ENCODE measurements at regions not wholly inside any gene's neighbourhood (a gene's known extent, or its start where the extent isn't known, plus 50 kb on each side); places are given as distances from the start of the nearest gene placed in this dataset.

DNA sequence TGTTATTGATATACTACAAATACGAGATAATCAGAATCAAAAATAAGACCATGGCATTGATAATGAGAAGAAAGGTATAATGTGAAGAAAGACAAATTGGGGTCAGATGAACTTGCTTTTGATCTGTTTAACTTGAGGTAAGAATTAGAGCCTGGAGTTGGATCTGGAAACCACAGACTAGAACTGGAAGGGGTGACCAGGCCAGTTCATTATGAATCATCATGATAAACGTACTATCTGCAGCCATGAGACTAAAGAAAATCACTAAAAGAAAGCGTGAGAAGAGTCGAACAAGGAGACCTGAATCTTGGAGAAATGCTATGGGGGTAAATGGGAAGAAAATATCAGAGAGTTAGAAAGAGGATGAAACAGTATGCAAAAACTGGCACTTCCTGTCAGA is 967.5 kb downstream of the NR2F1-AS1 start:
- TF ChIP-seq, protein P1, sequence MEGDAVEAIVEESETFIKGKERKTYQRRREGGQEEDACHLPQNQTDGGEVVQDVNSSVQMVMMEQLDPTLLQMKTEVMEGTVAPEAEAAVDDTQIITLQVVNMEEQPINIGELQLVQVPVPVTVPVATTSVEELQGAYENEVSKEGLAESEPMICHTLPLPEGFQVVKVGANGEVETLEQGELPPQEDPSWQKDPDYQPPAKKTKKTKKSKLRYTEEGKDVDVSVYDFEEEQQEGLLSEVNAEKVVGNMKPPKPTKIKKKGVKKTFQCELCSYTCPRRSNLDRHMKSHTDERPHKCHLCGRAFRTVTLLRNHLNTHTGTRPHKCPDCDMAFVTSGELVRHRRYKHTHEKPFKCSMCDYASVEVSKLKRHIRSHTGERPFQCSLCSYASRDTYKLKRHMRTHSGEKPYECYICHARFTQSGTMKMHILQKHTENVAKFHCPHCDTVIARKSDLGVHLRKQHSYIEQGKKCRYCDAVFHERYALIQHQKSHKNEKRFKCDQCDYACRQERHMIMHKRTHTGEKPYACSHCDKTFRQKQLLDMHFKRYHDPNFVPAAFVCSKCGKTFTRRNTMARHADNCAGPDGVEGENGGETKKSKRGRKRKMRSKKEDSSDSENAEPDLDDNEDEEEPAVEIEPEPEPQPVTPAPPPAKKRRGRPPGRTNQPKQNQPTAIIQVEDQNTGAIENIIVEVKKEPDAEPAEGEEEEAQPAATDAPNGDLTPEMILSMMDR (IDR thresholded peaks at IDR 0.05), result no peak
- no peak for TF ChIP-seq POLR2A (IDR thresholded peaks at IDR 0.05)
